ENCODE measurements at regions not wholly inside any gene's neighbourhood (a gene's known extent, or its start where the extent isn't known, plus 50 kb on each side); places are given as distances from the start of the nearest gene placed in this dataset.

GRCh38 chr3:124504332-124505059 is 225.8 kb upstream of the UMPS start:
- H3K27me3 Mint-ChIP-seq, result peaks cover 40% of the 10 kb centered on the region
- no peaks in the 10 kb centered on the region for H3K36me3 Mint-ChIP-seq
- DNase-seq (no peak), ATAC-seq (ENCODE audit: low read depth) (no peak)
- H3K27ac Mint-ChIP-seq, result no peak overlapping the region
- POLR2A ChIA-PET, result no interaction called here
- no peak overlapping the region for H3K4me3 Mint-ChIP-seq
- H3K9me3 Mint-ChIP-seq, result no peaks in the 10 kb centered on the region
- H3K4me1 Mint-ChIP-seq, result no peaks in the 10 kb centered on the region

DNA sequence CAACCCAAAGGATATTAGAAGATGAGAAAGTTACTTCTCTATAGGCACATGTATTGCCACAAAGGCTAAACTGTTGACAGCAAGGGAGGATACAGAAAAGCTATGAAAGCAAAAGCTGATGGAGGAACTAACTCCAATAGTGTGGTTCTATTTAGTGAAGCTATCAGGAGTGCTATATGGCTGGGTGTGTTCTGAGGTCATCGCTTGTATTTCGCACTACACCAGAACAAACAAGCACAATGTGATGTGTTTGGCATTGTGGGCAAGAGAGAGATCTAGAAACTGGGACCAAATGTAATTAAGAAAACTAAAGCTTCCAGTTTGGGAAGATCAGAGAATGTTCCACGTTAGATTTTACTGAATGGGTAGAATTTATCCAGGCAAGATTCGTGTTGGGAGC is 220.4 kb upstream of the UMPS start:
- DNase-seq (no peak), ATAC-seq (ENCODE audit: low read depth) (no peak)
- Mint-ChIP-seq H3K4me3 (no peak overlapping the region), H3K9me3 (no peaks in the 10 kb centered on the region), H3K27me3 (peaks cover 29% of the 10 kb centered on the region), H3K36me3 (no peaks in the 10 kb centered on the region), H3K4me1 (no peaks in the 10 kb centered on the region), H3K27ac (no peak overlapping the region)
- POLR2A ChIA-PET, result no interaction called here

DNA sequence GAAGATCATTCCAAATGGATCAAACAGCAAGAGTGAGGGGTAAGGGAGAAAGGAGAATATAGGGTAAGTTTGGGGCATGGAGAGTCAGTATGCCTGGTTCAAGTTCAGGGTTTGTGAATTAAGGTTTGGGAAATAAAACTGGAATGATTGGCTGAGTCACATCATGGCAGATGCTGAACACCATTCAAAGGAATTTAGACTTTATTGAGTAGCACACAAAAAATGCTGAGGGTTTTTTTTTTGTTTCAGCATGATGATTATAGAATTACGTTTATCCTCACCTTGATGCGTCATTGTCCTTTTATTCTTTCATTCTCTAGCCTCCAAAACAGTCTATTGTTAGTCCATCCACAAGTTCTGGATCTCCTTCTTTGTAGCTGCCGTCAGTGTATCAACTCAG is 220.0 kb upstream of the UMPS start:
- Mint-ChIP-seq H3K4me3 (no peak overlapping the region), H3K27ac (no peak overlapping the region), H3K4me1 (no peaks in the 10 kb centered on the region), H3K27me3 (peaks cover 25% of the 10 kb centered on the region), H3K36me3 (no peaks in the 10 kb centered on the region), H3K9me3 (no peaks in the 10 kb centered on the region)
- no peak for ATAC-seq (ENCODE audit: low read depth)
- no peak for DNase-seq
- POLR2A ChIA-PET, result no interaction called here

- H3K9me3 Mint-ChIP-seq, result no peaks in the 10 kb centered on the region
Observed at GRCh38 chr3:124512881-124513609, 217.2 kb upstream of the UMPS start.

DNA sequence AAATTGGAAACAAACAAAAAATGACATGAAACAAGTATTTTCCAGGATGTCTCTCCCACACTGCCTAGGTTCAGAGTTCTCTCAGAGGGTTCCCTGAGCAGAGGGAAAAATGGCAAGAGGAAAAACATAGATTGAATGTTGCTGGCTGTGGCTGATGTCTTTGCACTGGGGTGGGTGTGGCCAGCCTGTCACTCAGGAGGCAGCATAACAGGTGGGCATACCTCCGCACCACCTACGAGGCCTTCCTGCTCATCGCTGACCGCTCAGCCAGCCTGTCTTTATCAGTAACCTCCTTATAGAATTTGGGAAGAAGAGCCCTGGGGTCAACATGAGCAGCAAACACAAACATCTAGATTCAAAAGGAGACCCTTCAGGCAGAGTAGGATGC is 216.6 kb upstream of the UMPS start:
- Mint-ChIP-seq H3K27me3 (peaks cover 25% of the 10 kb centered on the region), H3K4me3 (no peak overlapping the region), H3K9me3 (no peaks in the 10 kb centered on the region), H3K4me1 (no peaks in the 10 kb centered on the region), H3K36me3 (no peaks in the 10 kb centered on the region), H3K27ac (no peak overlapping the region)
- ATAC-seq (ENCODE audit: low read depth) (no peak), DNase-seq (no peak)
- POLR2A ChIA-PET, result no interaction called here

More at GRCh38 chr3:124512881-124513609, 217.2 kb upstream of the UMPS start:
- ATAC-seq (ENCODE audit: low read depth), result no peak
- Mint-ChIP-seq H3K4me1 (no peaks in the 10 kb centered on the region), H3K27ac (no peak overlapping the region), H3K27me3 (peaks cover 25% of the 10 kb centered on the region), H3K4me3 (no peak overlapping the region), H3K36me3 (no peaks in the 10 kb centered on the region)
- DNase-seq, result no peak
- POLR2A ChIA-PET, result no interaction called here

DNA sequence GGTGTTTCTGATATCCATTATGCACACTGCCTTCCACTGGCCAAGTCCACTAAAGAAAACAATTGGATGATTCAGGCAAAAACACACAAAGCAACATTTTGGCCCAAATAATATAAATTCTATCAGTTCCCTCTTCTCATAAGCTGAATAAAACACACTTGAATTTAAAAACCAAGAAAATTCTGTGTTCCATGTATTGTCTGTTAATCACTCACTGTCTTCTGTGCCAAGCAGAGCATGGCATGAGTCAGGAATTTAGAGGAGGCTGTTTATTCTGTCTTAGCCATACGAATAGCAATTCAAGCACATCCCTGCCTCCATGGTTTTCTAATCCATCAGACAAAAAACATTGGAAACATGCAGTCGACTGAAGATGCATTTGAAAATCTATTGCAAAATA is 215.6 kb upstream of the UMPS start:
- no peak for ATAC-seq (ENCODE audit: low read depth)
- peaks cover 26% of the 10 kb centered on the region for H3K27me3 Mint-ChIP-seq
- no peak for DNase-seq
- no peak overlapping the region for H3K27ac Mint-ChIP-seq
- H3K4me1 Mint-ChIP-seq, result no peaks in the 10 kb centered on the region
- H3K36me3 Mint-ChIP-seq, result no peaks in the 10 kb centered on the region
- no peak overlapping the region for H3K4me3 Mint-ChIP-seq
- POLR2A ChIA-PET, result no interaction called here
- no peaks in the 10 kb centered on the region for H3K9me3 Mint-ChIP-seq

- no peak for ATAC-seq (ENCODE audit: low read depth)
- H3K4me1 Mint-ChIP-seq, result no peaks in the 10 kb centered on the region
- H3K4me3 Mint-ChIP-seq, result no peak overlapping the region
- no peak overlapping the region for H3K27ac Mint-ChIP-seq
- no peaks in the 10 kb centered on the region for H3K9me3 Mint-ChIP-seq
- DNase-seq, result no peak
- POLR2A ChIA-PET, result no interaction called here
- H3K36me3 Mint-ChIP-seq, result no peaks in the 10 kb centered on the region
- peaks cover 30% of the 10 kb centered on the region for H3K27me3 Mint-ChIP-seq
Observed at GRCh38 chr3:124516333-124516732, 213.9 kb upstream of the UMPS start.

DNA sequence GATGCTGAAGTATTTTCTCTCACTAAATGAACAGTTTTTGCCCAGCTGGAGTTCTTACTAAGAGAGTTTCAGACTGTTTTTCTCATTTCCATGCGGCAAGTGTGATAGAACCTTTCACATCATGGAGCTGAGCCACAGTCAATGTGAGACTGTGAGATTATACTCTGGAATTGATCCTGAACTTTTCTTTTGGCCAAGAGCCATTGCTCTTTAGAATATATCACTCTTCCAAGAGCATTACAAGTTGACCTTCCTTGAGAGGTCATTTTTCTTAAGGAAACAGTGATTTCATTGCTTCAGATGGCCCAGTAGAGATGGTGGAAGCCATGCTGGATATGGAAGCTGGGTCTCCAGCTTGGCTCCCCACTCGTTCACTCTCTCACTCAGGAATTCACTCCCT is 212.9 kb upstream of the UMPS start:
- Mint-ChIP-seq H3K27me3 (peaks cover 33% of the 10 kb centered on the region), H3K4me3 (no peak overlapping the region), H3K36me3 (no peaks in the 10 kb centered on the region), H3K4me1 (no peaks in the 10 kb centered on the region), H3K9me3 (no peaks in the 10 kb centered on the region), H3K27ac (no peak overlapping the region)
- DNase-seq, result no peak
- no peak for ATAC-seq (ENCODE audit: low read depth)
- POLR2A ChIA-PET, result no interaction called here

- POLR2A ChIA-PET, result no interaction called here
- Mint-ChIP-seq H3K4me1 (no peaks in the 10 kb centered on the region), H3K27ac (no peak overlapping the region), H3K36me3 (no peaks in the 10 kb centered on the region), H3K9me3 (no peaks in the 10 kb centered on the region), H3K4me3 (no peak overlapping the region), H3K27me3 (peaks cover 40% of the 10 kb centered on the region)
- DNase-seq, result no peak
- no peak for ATAC-seq (ENCODE audit: low read depth)
Observed at GRCh38 chr3:124518350-124518749, 211.9 kb upstream of the UMPS start.

- Mint-ChIP-seq H3K27me3 (peaks cover 39% of the 10 kb centered on the region), H3K9me3 (no peaks in the 10 kb centered on the region), H3K4me3 (no peak overlapping the region), H3K4me1 (no peaks in the 10 kb centered on the region), H3K27ac (no peak overlapping the region), H3K36me3 (no peaks in the 10 kb centered on the region)
- ATAC-seq (ENCODE audit: low read depth) (no peak), DNase-seq (no peak)
- POLR2A ChIA-PET, result no interaction called here
Observed at GRCh38 chr3:124519591-124520194, 210.6 kb upstream of the UMPS start.

- Mint-ChIP-seq H3K9me3 (peaks cover 1% of the 10 kb centered on the region), H3K4me3 (no peak overlapping the region), H3K36me3 (no peaks in the 10 kb centered on the region), H3K4me1 (no peaks in the 10 kb centered on the region), H3K27me3 (peaks cover 39% of the 10 kb centered on the region), H3K27ac (no peak overlapping the region)
- DNase-seq, result no peak
- ATAC-seq (ENCODE audit: low read depth), result no peak
- POLR2A ChIA-PET, result no interaction called here
Observed at GRCh38 chr3:124520970-124521369, 209.3 kb upstream of the UMPS start.

DNA sequence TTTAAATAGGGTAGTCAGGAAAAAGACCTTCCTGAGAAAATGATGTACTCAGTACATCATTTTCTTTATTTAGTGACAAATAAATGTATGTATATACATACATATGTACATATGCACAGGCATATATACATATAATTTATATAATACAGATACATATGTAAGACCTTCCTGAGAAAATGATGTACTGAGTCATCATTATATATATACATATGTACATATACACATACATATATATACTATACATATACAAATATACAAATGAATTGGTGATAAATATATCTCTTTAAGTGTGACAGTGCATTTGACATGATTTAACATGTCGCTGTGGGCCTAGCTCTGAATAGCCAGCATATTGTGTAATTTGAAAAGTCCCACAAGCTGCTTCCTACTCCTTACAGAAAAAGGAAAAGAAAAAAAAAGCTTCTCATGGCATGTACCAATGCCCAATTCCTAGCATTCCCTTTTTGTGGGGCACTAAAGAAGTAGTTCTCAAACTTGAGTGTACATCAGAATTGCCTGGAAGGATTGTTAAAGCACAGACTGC is 208.1 kb upstream of the UMPS start:
- no peaks in the 10 kb centered on the region for H3K36me3 Mint-ChIP-seq
- H3K27ac Mint-ChIP-seq, result no peak overlapping the region
- no peak for DNase-seq
- H3K4me3 Mint-ChIP-seq, result no peak overlapping the region
- H3K9me3 Mint-ChIP-seq, result peaks cover 3% of the 10 kb centered on the region
- H3K27me3 Mint-ChIP-seq, result peaks cover 40% of the 10 kb centered on the region
- no peak for ATAC-seq (ENCODE audit: low read depth)
- POLR2A ChIA-PET, result no interaction called here
- H3K4me1 Mint-ChIP-seq, result no peaks in the 10 kb centered on the region

DNA sequence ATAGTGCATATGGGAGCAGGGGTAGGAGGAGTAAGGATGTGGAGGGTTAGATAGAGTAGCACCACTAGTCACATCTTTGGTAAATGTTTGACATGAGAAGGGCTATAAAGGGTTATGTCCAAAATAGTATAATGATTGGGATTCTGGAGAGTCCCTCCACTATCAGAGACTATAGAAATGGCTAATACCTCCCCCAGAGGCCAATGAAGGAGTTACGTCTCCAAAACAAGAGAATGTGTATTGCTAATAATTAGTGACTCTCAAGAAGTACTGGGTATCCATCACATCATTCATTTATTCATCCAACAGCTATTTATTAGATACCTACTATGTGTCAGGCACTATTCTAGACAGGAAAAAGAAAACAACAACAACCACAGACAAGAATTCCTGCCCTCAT is 203.7 kb upstream of the UMPS start:
- DNase-seq, result no peak
- Mint-ChIP-seq H3K27me3 (peaks cover 36% of the 10 kb centered on the region), H3K36me3 (no peaks in the 10 kb centered on the region), H3K4me1 (no peaks in the 10 kb centered on the region), H3K4me3 (no peak overlapping the region), H3K27ac (no peak overlapping the region), H3K9me3 (peaks cover 3% of the 10 kb centered on the region)
- POLR2A ChIA-PET, result no interaction called here
- no peak for ATAC-seq (ENCODE audit: low read depth)
